Stromal cell of bone marrow (primary cell): ENCODE measurements at regions not wholly inside any gene's neighbourhood (a gene's known extent, or its start where the extent isn't known, plus 50 kb on each side); places are given as distances from the start of the nearest gene placed in this dataset.
A peak's percentile ranks its signal among the peaks of the same experiment; 100 is the strongest.
"Not testable (repeated sequence)": the region's sequence is repeated elsewhere in the genome, so short reads cannot be mapped to it uniquely, and the experiment has no call there.

ENCODE experiments used
- DNase-seq: peaks from one replicate; pipeline ENCODE4 v3.0.0-alpha.2; 2012; ENCODE audit warnings: low read depth

DNA sequence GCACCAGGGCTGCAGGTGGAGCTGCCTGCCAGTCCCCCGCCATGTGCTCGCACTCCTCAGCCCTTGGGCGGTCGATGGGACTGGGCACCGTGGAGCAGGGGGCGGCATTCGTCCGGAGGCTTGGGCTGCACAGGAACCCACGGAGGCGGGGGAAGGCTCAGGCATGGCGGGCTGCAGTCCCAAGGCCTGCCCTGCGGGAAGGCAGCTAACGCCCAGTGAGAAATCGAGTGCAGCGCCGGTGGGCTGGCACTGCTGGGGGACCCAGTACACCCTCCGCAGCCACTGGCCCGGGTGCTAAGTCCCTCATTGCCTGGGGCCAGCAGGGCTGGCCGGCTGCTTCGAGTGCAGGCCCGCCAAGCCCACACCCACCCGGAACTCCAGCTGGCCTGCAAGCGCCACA lies 130.5 kb upstream of the RXFP2 start:
- DNase-seq = not testable (repeated sequence)

DNA sequence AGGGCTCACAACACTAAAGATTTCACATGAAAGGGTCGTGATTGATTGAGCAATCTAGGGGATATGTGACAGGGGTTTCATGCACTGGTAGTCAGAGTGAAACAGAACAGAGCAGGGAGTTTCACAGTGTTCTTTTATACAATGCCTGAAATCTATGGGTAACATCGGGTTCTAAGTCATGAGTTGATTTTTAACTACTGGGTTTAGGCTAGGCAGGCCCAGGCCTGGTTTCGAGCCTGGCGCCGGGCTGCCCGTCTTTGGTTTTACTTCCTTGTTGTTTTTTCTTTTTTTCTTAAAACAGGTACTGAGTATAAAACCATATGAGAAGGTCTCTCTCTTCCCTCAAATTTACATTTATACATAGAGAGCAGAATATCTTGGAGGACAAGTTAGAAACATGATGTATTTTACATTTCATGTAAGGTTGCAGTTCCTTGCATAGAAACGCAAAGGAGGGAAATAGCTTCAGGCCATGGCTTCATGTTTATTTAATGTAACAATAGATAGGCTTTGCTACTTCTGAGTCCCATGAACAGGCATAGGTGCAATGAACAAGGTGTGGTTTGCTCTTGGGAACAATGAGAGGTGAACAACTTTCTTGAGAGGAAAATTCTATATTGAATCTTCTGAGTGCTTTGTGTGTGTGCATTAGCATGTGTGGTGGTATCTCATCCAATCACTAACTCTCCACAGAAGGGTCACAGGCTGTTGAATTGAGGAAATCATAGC lies 128.9 kb upstream of the RXFP2 start:
- DNase-seq = no peak

DNA sequence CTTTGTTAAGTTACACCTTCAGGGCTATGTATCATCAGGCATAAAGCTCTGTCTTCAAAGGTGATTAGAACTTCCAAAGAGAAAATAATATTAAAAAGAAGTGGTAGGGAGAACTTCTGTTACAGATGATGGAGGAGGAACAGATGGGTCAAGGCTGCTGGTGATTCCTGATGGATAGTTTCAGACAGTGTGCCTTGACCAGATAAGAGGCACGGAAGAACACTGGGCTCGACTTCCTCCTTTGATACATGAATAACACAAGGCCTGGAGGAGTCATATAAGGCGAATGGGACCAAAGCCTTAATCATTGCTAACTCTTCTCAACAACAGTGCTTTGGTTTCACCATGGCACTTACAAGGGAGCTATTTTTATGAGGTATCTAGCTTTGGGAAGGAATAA lies 128.1 kb upstream of the RXFP2 start:
- no peak for DNase-seq

DNA sequence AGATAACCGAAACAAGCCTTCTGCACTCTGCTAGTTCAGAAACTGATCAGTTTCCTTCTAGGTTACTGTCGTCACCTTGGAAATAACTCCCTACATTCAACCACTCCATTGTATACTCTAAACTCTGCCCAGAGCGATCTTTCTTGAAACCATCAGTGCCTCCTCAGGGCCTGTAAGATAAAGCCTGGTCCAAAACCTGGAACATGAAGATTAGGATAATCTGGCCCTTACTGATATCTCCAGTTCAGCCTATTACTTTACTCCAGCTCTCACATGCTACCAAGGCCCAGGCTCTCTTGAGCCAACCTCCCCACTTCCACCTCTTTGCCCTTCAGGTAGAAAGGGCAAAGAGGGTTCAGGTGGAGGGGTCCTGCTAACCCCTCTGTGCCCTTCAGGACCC lies 125.3 kb upstream of the RXFP2 start:
- DNase-seq = no peak

DNA sequence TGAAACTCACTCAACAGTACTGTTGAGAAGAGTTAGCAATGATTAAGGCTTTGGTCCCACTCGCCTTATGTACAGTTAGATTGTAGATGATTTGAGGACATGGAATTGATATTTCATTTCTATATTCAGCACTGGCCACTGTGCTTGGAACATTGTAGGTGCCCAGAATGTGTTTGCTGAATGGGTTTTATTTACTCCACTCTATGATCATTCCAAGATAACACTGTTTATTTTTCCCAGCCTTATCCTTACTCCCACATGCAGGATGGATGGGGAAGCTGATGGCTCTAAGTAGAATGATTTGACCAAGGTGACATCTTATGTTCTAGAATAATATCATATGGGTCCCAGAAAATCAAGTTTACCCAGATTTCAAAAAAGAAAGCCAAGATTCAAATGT lies 124.6 kb upstream of the RXFP2 start:
- DNase-seq = no peak

DNA sequence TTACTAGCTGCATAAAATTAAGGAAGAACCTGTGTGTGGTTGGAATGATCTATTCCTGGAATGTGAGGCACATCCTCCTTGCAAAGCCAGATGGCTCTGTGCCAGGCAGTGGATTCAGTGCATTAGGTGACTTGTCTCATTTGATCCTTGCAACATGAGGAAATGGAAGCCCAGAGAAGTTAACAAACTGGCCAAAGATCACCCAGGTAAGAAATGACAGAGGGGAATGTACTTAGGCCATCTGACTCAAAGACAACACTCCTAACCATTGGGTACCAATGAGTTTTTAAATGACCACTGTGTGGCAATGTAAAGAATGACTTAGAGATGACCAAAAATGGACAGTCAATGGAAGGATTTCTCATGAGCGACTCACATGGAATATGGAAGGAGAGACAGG lies 114.2 kb upstream of the RXFP2 start:
- no peak for DNase-seq

DNA sequence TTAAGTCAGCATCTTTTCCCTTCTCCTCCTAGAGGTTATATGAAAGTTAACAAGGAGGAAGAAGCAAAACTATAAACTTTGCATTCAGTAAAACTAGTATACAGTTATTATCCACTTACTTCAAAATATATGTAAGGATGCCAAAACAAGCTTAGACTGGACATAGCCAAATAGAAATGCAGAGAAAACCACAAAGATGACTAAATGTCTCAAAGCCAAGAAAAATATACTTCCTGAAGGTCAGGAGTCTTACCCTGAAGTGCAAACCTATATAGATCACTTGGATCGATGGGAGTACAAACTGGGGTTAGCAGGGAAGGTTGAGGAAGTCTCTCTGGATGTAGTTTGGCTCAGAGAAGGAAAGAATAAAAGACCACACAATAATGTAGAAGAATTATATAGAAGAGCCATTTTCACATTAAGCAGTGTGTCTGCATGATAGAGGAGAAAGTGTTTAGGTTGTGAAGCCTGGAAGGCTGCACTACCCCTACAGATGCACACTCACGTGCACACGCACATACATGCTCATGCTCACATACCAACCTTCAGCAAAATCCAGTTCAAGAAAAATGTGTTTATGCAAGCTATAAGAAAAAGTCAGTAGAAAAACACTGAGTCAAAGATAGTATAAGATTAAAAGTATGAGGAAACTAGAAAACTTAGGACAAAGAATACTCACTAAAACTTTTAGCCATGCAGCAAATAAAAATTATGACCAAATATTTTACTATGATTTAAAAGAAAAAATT lies 112.1 kb upstream of the RXFP2 start:
- DNase-seq = peak; percentile 51

DNA sequence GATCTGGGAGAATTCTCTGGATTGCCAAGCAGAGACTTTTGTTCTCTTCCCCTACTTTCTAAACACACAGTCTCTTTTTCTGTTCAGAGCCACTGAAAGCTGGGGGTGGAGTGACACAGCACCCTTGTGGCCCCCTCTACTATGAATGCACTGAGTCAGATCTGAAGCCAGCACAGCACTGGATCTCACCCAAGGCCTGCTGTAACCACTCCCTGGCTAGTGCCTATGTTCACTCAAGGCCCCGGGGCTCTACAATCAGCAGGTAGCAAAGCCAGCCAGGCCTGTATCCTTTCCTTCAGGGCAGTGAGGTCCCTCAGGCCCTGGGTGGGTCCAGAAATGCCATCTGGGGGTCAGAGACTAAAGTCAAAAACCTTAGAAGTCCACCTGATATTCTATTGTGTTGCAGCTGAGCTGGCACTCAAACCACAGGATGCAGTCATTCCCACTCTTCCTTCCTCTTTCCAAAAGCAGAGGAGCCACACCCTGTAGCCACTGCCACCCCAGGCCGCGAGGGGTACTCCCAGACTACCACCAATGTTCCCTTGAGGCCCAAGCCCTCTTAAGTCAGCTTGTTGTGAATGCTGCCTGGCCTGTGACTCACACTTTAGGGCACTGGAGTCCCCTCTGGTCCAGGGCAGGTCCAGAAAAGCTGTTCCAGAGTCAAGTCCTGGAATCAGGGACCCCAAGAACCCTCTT lies 110.1 kb upstream of the RXFP2 start:
- peak; percentile 71 for DNase-seq

DNA sequence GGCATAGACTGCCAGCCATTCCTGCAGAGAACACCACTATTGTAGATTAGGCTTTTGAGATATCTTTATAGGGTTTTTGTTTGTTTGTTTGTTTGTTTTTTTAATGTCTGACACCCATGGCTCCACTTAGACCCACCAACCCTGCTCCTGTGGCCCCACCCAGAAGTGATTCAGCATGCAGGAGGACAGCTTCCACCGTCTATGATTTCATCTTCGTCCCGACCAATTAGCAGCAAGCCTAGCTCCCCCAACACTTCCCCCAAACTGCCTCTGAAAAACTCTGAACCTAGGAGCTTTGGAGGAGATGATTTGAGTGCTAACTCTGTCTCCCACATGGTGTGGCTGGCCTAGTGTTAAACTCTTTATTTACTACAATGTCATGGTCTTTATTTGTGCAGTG lies 108.3 kb upstream of the RXFP2 start:
- DNase-seq = no peak

DNA sequence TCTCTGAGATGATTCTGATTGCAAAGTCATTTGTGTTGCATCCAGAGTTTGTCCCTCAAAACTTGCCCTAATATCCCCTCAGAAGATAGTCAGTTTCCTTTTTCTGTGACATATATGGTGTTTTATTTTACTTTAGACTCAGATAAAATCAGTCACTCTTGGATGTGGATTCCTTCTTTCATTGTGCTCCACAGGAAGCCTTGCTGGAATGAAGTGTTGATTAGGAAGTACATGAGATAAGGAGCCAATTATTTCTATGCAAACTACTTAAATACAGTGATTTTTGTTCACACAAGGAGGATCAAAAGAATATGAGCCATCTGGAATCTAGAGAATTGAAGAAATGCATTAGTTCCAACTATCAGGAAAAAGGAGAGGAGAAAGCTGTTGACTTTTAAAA lies 107.6 kb upstream of the RXFP2 start:
- no peak for DNase-seq

DNA sequence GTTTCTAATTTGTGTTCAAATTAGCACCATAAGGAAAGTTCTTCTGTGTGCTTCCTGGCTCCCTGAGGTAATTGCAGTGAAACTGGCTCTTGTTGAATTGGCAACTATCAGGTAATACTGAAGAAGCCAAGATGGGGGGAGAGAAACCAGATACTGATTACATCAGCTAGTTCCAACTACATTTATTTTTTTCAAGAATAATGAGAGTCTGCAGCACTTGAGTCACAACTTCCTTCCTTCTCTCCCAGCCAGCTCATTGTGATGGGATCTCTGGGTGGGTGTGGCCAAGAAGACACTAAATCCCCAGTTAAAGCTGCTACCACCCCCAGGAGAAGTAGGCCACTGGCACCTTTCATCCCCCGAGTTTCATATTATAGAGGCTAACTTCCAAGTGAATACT lies 100.7 kb upstream of the RXFP2 start:
- peak; percentile 84 for DNase-seq

DNA sequence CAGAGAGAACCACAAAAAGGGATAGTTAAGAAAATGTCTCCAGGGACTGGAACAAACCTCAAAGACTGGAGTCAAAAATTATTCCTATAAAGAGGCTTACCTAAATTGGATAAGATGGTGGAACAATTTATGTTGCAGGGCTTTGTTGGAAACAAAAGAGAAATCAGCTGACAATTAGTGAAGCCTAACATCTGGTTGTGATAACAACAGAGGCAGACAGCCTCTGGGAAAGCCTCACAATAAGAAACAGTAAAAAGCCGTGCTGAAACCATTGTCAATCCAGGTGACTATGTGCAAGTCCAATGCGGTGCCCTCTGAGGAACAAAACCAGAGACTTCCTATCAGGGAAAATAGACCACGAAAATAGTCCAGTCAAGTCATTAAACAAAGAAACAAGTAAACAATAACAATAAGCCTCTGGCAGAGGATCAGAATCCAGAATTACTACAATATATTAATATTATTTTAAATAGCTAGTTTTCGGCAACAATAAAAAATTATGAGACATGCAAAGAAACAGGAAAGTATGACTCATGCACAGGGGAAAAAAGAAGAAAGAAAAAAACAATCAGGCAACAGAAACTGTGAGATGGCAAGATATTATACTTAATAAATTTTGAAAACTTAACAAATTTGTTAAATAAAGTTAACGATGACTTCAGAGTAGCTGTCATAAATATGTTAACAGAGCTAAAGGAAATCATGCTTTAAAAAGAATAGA lies 99.7 kb upstream of the RXFP2 start:
- DNase-seq = peak; percentile 49

DNA sequence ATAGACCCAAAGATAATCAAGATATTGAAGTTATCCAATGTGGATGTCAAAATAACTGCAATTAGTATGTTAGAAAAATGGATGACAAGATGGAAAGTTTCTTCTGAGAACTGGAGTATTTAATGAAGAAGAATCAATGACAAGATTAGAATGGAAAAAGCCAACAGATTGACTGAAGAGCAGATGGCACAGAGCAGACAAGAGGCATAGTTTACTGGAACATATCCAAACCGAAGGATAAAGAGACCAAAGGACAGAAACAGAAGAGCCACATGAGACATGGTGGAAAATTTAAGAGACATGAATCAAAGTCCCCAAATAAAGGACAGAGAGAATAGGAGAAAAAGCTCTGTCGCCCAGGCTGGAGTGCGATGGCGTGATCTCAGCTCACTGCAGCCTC lies 89.6 kb upstream of the RXFP2 start:
- DNase-seq = no peak

DNA sequence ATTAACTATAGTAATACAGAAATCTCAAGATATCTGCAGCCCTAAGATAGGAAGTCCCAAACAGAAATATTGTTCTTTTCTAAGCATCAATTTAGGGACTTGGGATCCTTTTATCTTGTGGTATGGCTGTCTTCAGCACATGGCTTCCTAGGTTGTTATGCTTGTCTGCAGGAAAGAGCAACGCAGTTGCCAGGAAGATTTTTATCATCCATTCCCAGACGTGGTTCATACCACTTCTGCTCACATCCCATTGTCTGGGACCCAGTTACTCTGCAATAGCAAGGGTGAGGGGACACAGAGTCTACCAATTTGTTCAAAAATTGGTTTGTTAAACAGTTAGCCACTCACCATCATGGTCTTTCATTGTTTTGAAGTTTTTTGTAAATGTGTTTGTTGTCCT lies 85.6 kb upstream of the RXFP2 start:
- DNase-seq = no peak

DNA sequence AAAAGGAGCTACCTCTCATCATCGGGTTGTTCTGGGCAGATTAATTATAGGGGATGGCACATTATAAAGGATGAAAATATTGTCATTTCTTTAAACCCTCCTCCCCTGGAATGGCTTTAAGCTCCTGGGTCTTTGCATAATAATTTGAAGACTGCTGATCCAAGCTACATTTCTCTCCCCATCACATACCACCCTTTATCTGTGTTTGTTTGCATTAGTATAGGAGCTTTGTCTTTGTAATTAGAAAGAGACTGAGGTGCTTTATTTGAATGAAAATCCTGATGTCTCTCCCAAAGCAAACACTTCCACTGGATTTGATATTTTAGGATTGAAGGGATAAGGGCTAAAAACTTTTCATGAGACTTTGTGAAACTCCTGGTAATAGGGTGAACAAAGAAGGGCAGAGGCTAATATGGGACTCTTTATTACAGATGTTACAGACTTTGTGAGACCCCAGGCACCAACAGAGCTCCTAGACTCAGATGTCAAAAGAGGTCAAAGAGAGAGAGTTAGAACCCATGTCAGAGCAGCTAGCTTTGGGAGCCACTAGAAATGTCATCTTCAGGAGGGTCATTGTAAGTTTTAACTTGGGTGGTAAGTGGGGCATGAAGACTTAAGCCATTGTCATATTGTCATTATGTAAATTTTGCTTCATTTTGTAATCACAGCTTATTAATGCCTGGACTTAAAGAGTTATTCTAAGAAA lies 75.3 kb upstream of the RXFP2 start:
- DNase-seq = no peak

DNA sequence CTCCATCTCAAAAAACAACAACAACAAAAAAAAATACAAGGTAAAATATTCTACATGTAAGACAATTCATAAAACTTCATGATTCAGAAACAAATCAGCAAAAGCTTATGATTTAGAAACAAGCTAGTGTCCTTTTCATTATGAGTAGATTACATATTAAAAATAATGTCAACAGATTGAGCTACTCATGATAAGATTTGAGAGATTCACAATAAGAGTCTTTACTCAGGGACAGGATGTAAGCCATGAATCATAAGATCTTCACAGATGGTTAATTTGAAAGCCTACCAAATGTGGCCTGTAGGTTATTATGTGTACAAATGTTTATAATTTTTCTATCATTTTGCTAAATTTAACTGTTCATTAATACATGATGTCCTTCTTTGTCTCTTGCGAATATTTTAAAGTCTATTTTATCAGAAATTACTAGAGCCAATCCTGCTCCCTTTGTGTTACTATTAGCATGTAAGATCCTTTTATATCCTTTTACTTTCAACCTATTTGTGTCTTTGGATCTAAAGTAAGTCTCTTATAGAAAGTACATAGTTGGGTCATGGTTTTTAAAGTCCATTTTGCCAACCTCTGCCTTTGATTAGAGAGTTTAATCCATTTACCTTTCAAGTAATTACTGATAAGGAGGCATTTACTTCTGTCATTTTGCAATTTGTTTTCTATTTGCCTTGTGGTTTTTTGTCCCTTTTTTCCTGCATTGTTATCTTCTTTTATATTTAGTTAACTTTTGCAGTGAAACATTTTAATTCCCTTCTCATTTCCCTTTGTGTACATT lies 68.3 kb upstream of the RXFP2 start:
- no peak for DNase-seq

DNA sequence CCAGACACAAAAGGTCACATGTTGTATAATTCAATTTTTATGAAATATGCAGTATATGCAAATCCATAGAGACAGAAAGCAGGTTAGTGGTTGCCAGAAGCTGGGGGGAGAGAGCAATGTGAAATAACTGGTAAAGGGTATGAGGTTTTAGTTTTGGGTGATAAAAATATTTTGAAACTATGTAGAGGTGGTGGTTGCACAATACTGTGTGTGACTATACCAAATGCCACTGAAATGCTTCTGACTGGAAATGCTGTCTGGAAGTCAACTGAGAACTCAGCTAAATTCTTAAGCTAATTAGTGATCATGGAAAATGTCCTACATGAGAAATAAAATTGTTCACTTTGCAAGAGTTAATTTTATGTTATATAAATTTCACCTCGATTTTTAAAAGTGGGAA lies 65.3 kb upstream of the RXFP2 start:
- DNase-seq = no peak

DNA sequence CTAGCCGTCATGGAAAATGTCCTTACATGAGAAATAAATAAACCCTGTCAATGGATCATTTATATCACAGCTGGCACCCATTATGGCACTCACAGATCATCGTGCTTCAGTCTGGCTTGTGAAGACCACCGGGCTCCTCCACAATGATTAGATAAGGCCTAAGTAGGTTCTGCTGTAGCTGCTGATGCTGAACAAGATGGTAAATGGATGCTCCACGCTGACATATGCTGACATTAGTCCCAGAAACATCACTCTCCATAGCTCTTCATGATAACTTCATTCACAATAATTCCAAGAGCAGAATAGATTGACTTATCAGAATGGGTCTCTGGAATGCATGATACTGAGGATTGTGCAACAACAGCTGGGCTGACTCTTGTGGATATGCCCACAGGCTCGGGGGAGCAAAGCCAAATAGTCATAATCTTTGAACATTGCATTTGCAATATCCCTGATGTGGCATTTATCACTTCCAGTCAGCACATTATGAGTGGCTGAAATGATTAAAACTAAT lies 63.8 kb upstream of the RXFP2 start:
- DNase-seq = no peak

DNA sequence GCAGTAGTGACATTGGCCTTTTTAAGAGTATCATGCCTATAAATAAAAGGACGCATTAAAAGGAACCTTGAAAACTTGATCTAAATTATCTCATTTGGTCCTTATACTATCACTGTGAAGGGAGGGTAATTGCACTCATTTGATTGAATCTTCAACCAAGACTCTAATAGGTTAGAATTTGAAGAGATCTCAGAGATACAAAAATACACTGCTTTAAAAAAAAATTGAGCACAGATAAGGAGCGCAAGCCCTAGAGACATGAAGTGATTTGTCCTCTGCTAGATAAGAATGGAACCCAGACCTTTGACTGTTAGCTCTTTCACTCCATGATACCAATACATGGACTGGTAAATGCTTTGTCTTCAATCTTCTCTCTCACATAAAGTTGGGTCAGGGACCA lies 58.2 kb upstream of the RXFP2 start:
- DNase-seq = no peak

DNA sequence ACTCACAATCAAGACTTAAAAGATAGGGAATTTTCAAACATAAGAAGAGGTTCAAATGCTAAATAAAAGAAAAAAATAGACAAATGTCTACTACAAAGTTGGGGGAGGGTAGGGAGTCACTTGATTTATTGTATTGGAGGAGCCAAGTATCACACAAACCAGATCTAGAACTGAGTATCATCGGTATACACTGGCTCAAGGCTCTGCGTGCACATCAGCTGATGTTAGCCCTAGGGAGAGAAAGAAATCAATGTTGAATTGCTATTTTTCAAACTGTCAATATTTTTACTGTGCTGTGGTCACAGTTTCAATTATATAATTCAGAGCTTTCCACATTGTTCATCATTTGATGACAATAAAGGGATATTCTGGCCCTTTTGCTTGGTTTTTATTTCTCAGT lies 54.9 kb upstream of the RXFP2 start:
- no peak for DNase-seq
